ENCODE measurements at regions not wholly inside any gene's neighbourhood (a gene's known extent, or its start where the extent isn't known, plus 50 kb on each side); places are given as distances from the start of the nearest gene placed in this dataset.

GRCh38 chr9:95610006-95610785 lies 93.4 kb upstream of the PTCH1 start:
- TF ChIP-seq CTCF (IDR thresholded peaks at IDR 0.05) (no peak), POLR2A (IDR thresholded peaks at IDR 0.05) (no peak)
